ENCODE measurements at regions not wholly inside any gene's neighbourhood (a gene's known extent, or its start where the extent isn't known, plus 50 kb on each side); places are given as distances from the start of the nearest gene placed in this dataset.
"Not testable (repeated sequence)": the region's sequence is repeated elsewhere in the genome, so short reads cannot be mapped to it uniquely, and the experiment has no call there.

DNA sequence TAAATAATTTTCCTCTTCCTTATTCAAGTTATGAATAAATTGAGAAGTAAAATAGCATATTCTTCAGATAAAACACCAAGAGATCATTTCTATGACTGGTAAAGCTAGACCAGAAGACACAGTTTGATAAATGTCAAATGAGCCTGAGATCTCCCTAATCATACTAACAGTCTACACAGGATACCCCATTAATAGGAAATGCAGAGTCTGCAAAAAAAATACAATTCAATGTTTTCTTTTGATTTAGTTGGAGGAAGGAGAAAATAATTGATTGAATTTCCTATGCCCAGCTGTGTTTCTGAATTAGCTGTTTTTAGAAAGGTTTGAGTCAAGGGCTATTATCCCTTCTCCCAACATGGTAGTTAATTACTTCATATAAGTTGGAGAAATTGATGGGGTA lies 734.6 kb upstream of the SLITRK1 start:
- DNase-seq = no peak

DNA sequence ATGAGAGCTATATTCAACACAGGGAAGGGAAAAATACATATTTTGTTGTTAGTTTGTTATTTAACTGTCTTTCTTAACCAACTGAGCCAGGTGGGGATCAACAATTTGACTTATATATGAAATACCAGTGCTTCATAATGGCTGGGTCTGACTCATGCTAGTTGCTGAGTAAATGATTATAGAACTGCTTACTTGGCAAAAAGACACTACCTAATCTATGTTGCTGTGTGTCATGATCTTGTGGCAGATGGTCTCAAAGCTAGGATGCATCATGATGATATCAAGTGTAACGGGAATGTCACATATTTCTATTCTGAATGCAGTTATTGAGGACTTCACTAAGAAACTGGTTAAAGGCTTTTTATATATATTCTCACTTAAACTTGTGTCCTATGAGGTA lies 727.4 kb upstream of the SLITRK1 start:
- no peak for DNase-seq

- no peak for DNase-seq
Measured at GRCh38 chr13:84607261-84608013, 725.2 kb upstream of the SLITRK1 start.

- no peak for DNase-seq
Measured at GRCh38 chr13:84606616-84607015, 724.3 kb upstream of the SLITRK1 start.

DNA sequence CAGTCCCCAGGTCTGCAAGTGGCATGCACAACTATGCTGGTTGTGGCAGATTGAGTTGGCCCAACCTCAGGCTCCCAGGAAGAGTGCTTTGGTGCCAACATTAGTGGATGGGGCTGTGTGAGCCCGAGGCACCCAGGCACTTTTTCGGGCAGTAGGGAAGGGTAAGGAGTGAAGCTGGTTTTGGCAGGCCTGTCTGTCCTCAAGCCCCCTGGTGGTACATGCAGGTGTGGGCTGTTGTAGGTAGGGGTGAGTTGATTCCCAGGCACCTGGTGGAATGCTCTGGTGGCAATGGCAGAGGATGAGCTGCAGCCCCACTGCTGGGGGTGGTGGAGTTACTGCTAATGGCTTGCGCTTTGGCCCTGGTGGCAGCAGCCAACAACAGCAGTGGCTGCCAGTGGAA lies 723.7 kb upstream of the SLITRK1 start:
- no peak for DNase-seq

GRCh38 chr13:84591444-84591843 lies 709.2 kb upstream of the SLITRK1 start:
- DNase-seq = no peak

GRCh38 chr13:84590663-84591062 lies 708.4 kb upstream of the SLITRK1 start:
- DNase-seq = no peak

DNA sequence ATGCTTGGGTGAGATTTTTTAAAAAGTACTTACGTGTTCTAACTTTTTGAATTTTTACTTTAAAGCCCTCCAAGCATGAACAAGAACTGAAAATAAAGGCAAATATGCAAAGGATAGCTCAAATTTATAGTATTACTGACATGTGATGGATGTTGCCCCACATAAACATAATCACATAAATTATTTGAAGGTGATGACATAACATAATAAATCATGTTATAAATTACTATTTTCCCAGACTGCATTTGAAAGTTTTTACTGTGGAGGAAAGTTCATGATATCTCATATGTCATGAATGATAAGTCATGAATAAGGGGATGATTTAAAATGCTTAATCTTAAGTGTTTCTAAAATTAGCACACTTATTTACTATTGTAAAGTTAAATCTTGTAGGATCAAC lies 705.7 kb upstream of the SLITRK1 start:
- no peak for DNase-seq

GRCh38 chr13:84579901-84580300 lies 697.6 kb upstream of the SLITRK1 start:
- not testable (repeated sequence) for DNase-seq

- no peak for DNase-seq
Measured at GRCh38 chr13:84574851-84575250, 692.6 kb upstream of the SLITRK1 start.

- DNase-seq = no peak
Measured at GRCh38 chr13:84571264-84571663, 689.0 kb upstream of the SLITRK1 start.

DNA sequence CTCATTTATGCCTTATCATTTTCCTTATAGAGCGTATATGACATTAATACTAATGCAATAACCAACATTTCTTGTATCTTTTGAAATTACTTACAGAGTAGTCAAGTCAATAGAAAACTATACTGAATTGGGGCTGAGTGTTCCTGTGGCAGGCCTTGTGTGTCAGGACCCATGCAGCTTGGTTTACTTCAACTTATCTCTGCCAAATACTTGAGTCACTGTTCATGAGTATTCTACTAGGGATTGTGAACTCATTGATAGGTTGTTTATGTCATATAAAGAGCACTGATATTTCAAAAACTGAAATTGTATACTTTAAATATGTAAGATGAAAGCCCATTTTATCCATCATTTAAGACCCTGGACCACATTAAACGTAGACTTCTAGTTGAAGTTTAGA lies 688.6 kb upstream of the SLITRK1 start:
- no peak for DNase-seq

DNA sequence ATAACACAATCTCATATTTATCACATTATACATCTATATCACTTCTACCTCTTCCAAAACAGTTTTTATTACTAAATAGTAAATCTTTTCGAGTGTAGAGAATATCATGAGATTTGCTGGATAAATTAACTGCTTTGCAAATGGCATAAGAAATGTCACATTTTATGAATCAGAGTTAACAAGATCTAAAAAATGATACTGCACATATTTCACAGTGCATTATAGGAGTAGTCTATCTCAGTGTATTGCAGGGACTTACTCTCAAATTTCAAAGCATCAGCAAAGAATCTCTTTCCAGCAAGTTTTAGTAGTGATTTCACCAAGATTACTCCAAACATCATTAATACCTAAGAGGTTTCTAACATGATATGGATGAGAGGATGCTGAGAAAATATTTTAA lies 687.1 kb upstream of the SLITRK1 start:
- no peak for DNase-seq

GRCh38 chr13:84567848-84568247 lies 685.6 kb upstream of the SLITRK1 start:
- no peak for DNase-seq

DNA sequence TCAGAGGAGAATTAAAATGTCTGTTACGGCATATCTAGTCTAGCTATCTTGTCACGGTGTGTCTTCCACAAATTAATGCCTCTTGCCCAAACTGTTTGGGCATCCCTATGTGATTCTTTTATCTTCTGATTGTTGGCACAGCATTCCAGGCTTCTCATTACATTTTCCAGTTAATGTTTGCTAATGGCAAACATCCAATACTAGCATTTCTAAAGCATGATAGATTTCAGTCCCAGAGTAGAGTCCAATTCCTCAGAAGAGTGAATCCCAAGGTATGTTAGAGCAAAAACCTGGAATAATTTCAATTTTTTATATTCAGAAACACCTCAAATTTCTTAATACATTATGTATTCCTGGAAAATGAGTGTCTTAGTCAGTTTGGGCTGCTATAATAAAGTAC lies 684.5 kb upstream of the SLITRK1 start:
- no peak for DNase-seq

- DNase-seq = no peak
Measured at GRCh38 chr13:84563611-84564010, 681.3 kb upstream of the SLITRK1 start.

GRCh38 chr13:84553227-84553626 lies 671.0 kb upstream of the SLITRK1 start:
- no peak for DNase-seq

DNA sequence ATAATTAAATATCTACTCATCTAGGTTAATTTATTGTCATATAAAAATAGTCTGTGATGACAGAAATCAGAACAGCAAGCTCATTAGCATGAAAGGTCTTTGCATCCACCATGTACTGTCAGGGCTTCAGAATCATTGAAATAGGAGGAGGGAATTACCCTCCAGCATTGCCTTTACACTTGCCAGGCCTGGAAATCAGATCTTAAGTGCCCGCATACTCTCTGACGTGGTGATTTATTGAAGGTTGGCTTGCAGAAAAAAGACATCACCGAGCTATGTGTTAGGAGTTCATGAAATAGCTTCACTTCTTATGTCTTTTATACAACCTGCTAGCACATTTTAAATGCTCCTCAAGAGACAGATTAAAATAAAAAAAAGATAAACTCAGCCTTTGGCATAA lies 661.7 kb upstream of the SLITRK1 start:
- DNase-seq = no peak

DNA sequence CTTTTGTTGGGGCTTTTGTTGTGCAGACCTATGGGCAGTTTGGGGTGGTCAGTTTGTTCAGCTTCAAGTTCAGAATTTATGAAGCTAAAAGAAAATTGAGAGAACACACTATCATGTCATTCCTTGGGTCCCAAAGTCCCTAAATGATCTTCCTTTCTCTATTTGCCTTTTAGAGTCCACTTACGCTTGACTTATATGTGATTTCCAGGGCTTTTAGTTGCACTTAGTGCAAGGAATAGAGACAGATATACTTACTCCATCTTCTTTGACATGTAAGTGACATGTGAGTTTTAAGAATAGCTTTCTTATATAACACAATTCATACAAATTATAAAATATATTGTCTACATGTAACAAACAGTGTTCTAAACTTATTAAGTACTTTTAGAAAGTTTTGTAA lies 660.1 kb upstream of the SLITRK1 start:
- DNase-seq = no peak

- DNase-seq = no peak
Measured at GRCh38 chr13:84536906-84537305, 654.6 kb upstream of the SLITRK1 start.

DNA sequence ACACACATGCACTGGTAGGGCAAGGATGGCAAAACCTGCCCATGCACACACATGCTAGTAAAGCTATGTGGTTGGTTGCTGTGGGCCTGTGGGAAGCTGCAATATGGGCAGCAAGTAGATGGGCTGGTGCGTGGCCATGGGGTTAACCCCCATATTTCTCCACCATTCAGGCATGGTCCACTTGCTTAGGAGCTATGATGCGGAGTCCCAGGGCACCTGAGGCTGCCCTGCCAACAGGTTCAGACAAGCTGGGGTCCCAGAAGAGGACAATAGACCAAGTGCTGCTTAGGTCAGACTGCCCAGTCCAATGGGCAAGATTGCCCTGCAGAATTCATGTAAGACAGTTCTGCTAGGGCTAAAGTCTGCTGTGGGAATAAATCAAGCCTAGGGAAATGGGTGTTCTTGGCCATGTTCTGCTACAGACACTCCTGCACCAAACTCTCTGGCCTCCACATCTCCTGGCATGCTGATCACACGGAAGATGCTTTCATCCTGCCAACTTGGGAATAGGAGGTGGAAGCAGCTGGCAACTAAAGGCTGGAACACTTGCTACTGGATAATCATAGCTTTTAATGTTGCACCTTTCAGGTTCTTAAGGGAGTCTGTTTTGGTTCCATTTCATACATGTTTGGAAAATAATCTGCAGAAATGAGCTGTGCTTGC lies 646.3 kb upstream of the SLITRK1 start:
- no peak for DNase-seq

GRCh38 chr13:84525865-84526264 lies 643.6 kb upstream of the SLITRK1 start:
- DNase-seq = no peak

DNA sequence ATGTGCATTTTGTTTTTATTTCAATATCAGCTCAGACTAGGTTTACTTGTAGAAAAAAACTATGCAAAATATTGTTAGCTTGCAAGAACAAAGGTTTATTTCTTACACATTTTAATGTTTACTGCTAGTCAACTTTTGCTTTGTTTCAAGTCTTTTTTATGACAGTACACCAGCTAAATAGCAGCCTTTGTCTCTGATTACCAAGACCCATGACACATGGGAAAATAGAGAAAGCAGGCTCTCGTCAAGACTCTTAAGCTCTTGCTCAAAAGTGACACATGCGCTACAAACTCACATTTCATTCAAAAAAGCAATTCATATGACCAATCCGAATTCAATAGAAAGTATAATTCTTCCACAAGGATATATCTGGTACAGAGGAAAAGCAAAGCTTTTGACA lies 642.3 kb upstream of the SLITRK1 start:
- no peak for DNase-seq

- no peak for DNase-seq
Measured at GRCh38 chr13:84500016-84500415, 617.7 kb upstream of the SLITRK1 start.

DNA sequence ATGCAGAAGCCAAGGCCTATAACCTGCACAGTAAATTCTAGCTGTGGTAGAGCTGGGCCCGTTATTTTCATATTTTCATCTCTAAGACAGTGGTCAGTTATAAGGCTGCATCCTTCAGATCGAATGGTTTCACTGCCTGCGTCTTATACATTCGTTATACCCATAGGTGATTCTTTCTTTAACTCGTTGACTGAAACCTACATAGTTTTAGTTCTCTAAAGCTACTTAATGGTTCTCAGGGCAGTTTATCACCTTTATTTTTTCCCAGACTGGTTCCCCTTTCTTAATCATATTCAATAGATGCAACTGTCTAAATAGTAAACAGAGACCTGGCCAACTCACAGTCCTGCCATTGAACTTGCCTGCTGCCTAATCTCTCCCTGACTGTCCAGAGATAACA lies 615.3 kb upstream of the SLITRK1 start:
- no peak for DNase-seq

Data from CD4-positive, alpha-beta T cell treated with Interleukin-4 for 1 hour (primary cell).